HG03442 (cell line): ENCODE measurements at regions not wholly inside any gene's neighbourhood (a gene's known extent, or its start where the extent isn't known, plus 50 kb on each side); places are given as distances from the start of the nearest gene placed in this dataset.
A peak's percentile ranks its signal among the peaks of the same experiment; 100 is the strongest.

Experiments used
- ATAC-seq: cut with Tn5 transposase; IDR thresholded peaks from one replicate; pipeline ENCODE4 v1.9.1; 2021; ENCODE audit warnings: mild to moderate bottlenecking, moderate library complexity; ENCODE audit not compliant: unreplicated experiment

- no peak for ATAC-seq
Observed at GRCh38 chr7:41633690-41634089, 69.2 kb downstream of the INHBA start.

GRCh38 chr7:41630741-41631140, 72.1 kb downstream of the INHBA start:
- peak; percentile 90 for ATAC-seq

- ATAC-seq: no peak
Observed at GRCh38 chr7:41629711-41630111, 73.2 kb downstream of the INHBA start.

GRCh38 chr7:41628901-41629300, 74.0 kb downstream of the INHBA start:
- no peak for ATAC-seq

- ATAC-seq: no peak
Observed at GRCh38 chr7:41627645-41628298, 75.1 kb downstream of the INHBA start.

GRCh38 chr7:41624818-41625217, 78.1 kb downstream of the INHBA start:
- ATAC-seq: no peak

- no peak for ATAC-seq
Observed at GRCh38 chr7:41621953-41622831, 80.7 kb downstream of the INHBA start.

- ATAC-seq: no peak
Observed at GRCh38 chr7:41617987-41618386, 84.9 kb downstream of the INHBA start.

- no peak for ATAC-seq
Observed at GRCh38 chr7:41612798-41613197, 90.1 kb downstream of the INHBA start.

- no peak for ATAC-seq
Observed at GRCh38 chr7:41612386-41612785, 90.5 kb downstream of the INHBA start.

GRCh38 chr7:41608447-41608846, 94.4 kb downstream of the INHBA start:
- ATAC-seq: no peak

GRCh38 chr7:41603985-41604384, 98.9 kb downstream of the INHBA start:
- ATAC-seq: no peak

- ATAC-seq: no peak
Observed at GRCh38 chr7:41599760-41600159, 103.1 kb downstream of the INHBA start.

- no peak for ATAC-seq
Observed at GRCh38 chr7:41592794-41593193, 110.1 kb downstream of the INHBA start.

GRCh38 chr7:41592236-41592635, 110.7 kb downstream of the INHBA start:
- ATAC-seq: no peak

- no peak for ATAC-seq
Observed at GRCh38 chr7:41590986-41591385, 111.9 kb downstream of the INHBA start.

- ATAC-seq: no peak
Observed at GRCh38 chr7:41588341-41588740, 114.5 kb downstream of the INHBA start.

- ATAC-seq: no peak
Observed at GRCh38 chr7:41586931-41587640, 115.8 kb downstream of the INHBA start.

- no peak for ATAC-seq
Observed at GRCh38 chr7:41584746-41585145, 118.1 kb downstream of the INHBA start.

GRCh38 chr7:41582116-41582515, 120.8 kb downstream of the INHBA start:
- no peak for ATAC-seq

- no peak for ATAC-seq
Observed at GRCh38 chr7:41581041-41581440, 121.8 kb downstream of the INHBA start.
